HCT116 (cell line): ENCODE measurements at regions not wholly inside any gene's neighbourhood (a gene's known extent, or its start where the extent isn't known, plus 50 kb on each side); places are given as distances from the start of the nearest gene placed in this dataset.

Source experiments
- ATAC-seq: fragments of 200-7000 bp; cut with Tn5 transposase; 2 replicates; pipeline ENCODE4 v1.9.1; 2020; ENCODE audit warnings: mild to moderate bottlenecking, moderate library complexity
- BruUV-seq: library from RNA; stranded (reverse); fragments of 400-500 nt; replicated peaks from 2 replicates; lab custom pipeline; 2021; lab: Mats Ljungman, UMichigan
- CTCF ChIA-PET: fragments of 300-600 bp; sonication (Branson Sonifier 250); formaldehyde crosslinking; loops from one replicate; lab custom pipeline; 2021; ENCODE audit warnings: antibody characterized with exemption; lab: Charles Lee
- POLR2A ChIA-PET: fragments of 300-600, 350-600 bp; sonication (Branson Sonifier 250); formaldehyde crosslinking; loops from one replicate; lab custom pipeline; 2021; ENCODE audit warnings: antibody characterized with exemption; lab: Charles Lee
- RAD21 ChIA-PET, 2 experiments: fragments of 300-600 bp; sonication (Branson Sonifier 250); formaldehyde crosslinking; loops; one replicate each; lab custom pipeline; 2023; ENCODE audit warnings: low total read pairs in 2 of 2; ENCODE audit not compliant: uncharacterized antibody in 2 of 2, unreplicated experiment in 2 of 2, low non-redundant PET in 1 of 2; lab: Charles Lee
- DNase-seq: peaks from one replicate; pipeline ENCODE4 v3.0.0-alpha.2; 2010; ENCODE audit warnings: low read depth, low spot score
- H2AFZ ChIP-seq: fragments of 200-600 bp; shearing (Covaris generic), sonication (generic); 2 replicates; pipeline ENCODE4 v1.6.1; 2017; ENCODE audit warnings: low read depth, mixed run types, mixed read lengths, antibody characterized with exemption, low read length; ENCODE audit not compliant: poor library complexity, severe bottlenecking
- H3K27ac ChIP-seq: 2 replicates; pipeline ENCODE4 v1.5.1; 2012; ENCODE audit warnings: low read depth, low read length
- H3K27me3 ChIP-seq: fragments of 200-600 bp; sonication (generic); 2 replicates; pipeline ENCODE4 v1.6.1; 2016; ENCODE audit warnings: mixed run types, low read length, mixed read lengths; ENCODE audit not compliant: insufficient read depth
- H3K36me3 ChIP-seq, 2 experiments: fragments of 200-500 bp in 1 of 2; fragments of 200-600 bp in 1 of 2; sonication (Bioruptor generic) in 1 of 2; sonication (generic) in 1 of 2; 2 replicates each; pipeline versions ENCODE4 v1.5.1 to v1.6.1; 2014 to 2016; ENCODE audit warnings: low read length in 2 of 2, inconsistent platforms in 1 of 2, mixed read lengths in 1 of 2, mixed run types in 1 of 2; ENCODE audit not compliant: insufficient read depth in 2 of 2, control insufficient read depth in 1 of 2
- H3K4me1 ChIP-seq, 2 experiments: fragments of 200-600 bp in 1 of 2; sonication (generic) in 1 of 2; 2 replicates each; pipeline versions ENCODE4 v1.5.1 to v1.6.1; 2012 to 2017; ENCODE audit warnings: low read length in 2 of 2, inconsistent platforms in 1 of 2, mild to moderate bottlenecking in 1 of 2, mixed read lengths in 1 of 2, mixed run types in 1 of 2, moderate library complexity in 1 of 2; ENCODE audit not compliant: insufficient read depth in 2 of 2, control insufficient read depth in 1 of 2
- H3K4me2 ChIP-seq: fragments of 200-600 bp; sonication (generic); 2 replicates; pipeline ENCODE4 v1.6.1; 2017; ENCODE audit warnings: mixed run types, low read length, mixed read lengths
- H3K4me3 ChIP-seq, 2 experiments: fragments of 200-600 bp in 1 of 2; sonication (generic) in 1 of 2; replicated peaks in 1 of 2; 2 replicates each; pipeline ENCODE4 v1.5.1; 2011 to 2016; ENCODE audit warnings: low read length in 2 of 2, control low read depth in 1 of 2, low read depth in 1 of 2, mild to moderate bottlenecking in 1 of 2, mixed read lengths in 1 of 2, mixed run types in 1 of 2
- H3K79me2 ChIP-seq: fragments of 200-600 bp; sonication (generic); 2 replicates; pipeline ENCODE4 v1.6.1; 2017; ENCODE audit warnings: mild to moderate bottlenecking, mixed run types, low read length, moderate library complexity, mixed read lengths; ENCODE audit not compliant: insufficient read depth
- H3K9ac ChIP-seq: fragments of 200-600 bp; sonication (generic); 2 replicates; pipeline ENCODE4 v1.6.1; 2016; ENCODE audit warnings: low read length, mixed read lengths
- H3K9me2 ChIP-seq: fragments of 200-600 bp; sonication (generic), shearing (Covaris generic); 2 replicates; pipeline ENCODE4 v1.6.1; 2017; ENCODE audit warnings: mixed run types, mild to moderate bottlenecking, moderate library complexity; ENCODE audit not compliant: insufficient read depth
- H3K9me3 ChIP-seq, 2 experiments: fragments of 200-500 bp in 1 of 2; fragments of 200-600 bp in 1 of 2; sonication (Bioruptor generic) in 1 of 2; sonication (generic) in 1 of 2; 2 replicates each; pipeline ENCODE4 v1.6.1; 2014 to 2017; ENCODE audit warnings: low read length in 2 of 2, mixed read lengths in 2 of 2, inconsistent platforms in 1 of 2, low read depth in 1 of 2, mild to moderate bottlenecking in 1 of 2, mixed run types in 1 of 2, moderate library complexity in 1 of 2; ENCODE audit not compliant: control insufficient read depth in 1 of 2, insufficient read depth in 1 of 2
- H4K20me1 ChIP-seq: fragments of 200-600 bp; sonication (generic), shearing (Covaris generic); 2 replicates; pipeline ENCODE4 v1.6.1; 2017; ENCODE audit warnings: mixed run types, mild to moderate bottlenecking, moderate library complexity; ENCODE audit not compliant: insufficient read depth
- CBX3 ChIP-seq: IDR thresholded peaks from 2 replicates; pipeline ENCODE4 v1.6.1; 2012; ENCODE audit warnings: low read depth
- CEBPB ChIP-seq: IDR thresholded peaks from 2 replicates; pipeline ENCODE4 v1.6.1; 2012; ENCODE audit warnings: low read depth
- EGR1 ChIP-seq: IDR thresholded peaks from 2 replicates; pipeline ENCODE4 v1.6.1; 2012; ENCODE audit warnings: low read depth
- ELF1 ChIP-seq: IDR thresholded peaks from 2 replicates; pipeline ENCODE4 v1.6.1; 2012; ENCODE audit warnings: low read depth, borderline replicate concordance
- EZH2 ChIP-seq: fragments of 200-600 bp; sonication (generic); IDR thresholded peaks from 2 replicates; pipeline ENCODE4 v1.6.1; 2017; ENCODE audit warnings: antibody characterized with exemption, mixed run types
- EZH2phosphoT487 ChIP-seq: fragments of 200-600 bp; IDR thresholded peaks from 2 replicates; pipeline ENCODE4 v1.6.1; 2018; ENCODE audit warnings: antibody characterized with exemption, borderline replicate concordance
- FOSL1 ChIP-seq: IDR thresholded peaks from 2 replicates; pipeline ENCODE4 v1.6.1; 2012; ENCODE audit warnings: low read depth
- JUND ChIP-seq: IDR thresholded peaks from 2 replicates; pipeline ENCODE4 v1.6.1; 2012
- POLR2AphosphoS5 ChIP-seq: IDR thresholded peaks from 2 replicates; pipeline ENCODE4 v1.6.1; 2011; ENCODE audit warnings: mild to moderate bottlenecking, low read depth, low read length, moderate library complexity
- RAD21 ChIP-seq: IDR thresholded peaks from 2 replicates; pipeline ENCODE4 v1.6.1; 2012; ENCODE audit warnings: low read depth, mild to moderate bottlenecking
- SIN3A ChIP-seq: IDR thresholded peaks from 2 replicates; pipeline ENCODE4 v1.6.1; 2012; ENCODE audit warnings: low read depth
- YY1 ChIP-seq: IDR thresholded peaks from 2 replicates; pipeline ENCODE4 v1.6.1; 2011; ENCODE audit warnings: low read length, low read depth, moderate library complexity, mild to moderate bottlenecking; ENCODE audit not compliant: insufficient replicate concordance; ENCODE audit errors: extremely low read depth
- ZFX ChIP-seq: fragments of 450-650 bp; IDR thresholded peaks from 2 replicates; pipeline ENCODE4 v1.6.1; 2017
- intact Hi-C: fragments of 100-400 bp; cut with micrococcal nuclease; formaldehyde crosslinking; loops from 2 replicates; pipeline ENCODE4 v1.10.0; 2022
- TF ChIP-seq, protein P1 (sequence below): IDR thresholded peaks from 2 replicates; pipeline ENCODE4 v1.6.1; 2012
- TF ChIP-seq, protein P2 (sequence below), 3 experiments: fragments of 200-600 bp in 1 of 3; sonication (generic) in 1 of 3; IDR thresholded peaks in 2 of 3; conservative IDR thresholded peaks in 1 of 3; 2 replicates each; pipeline ENCODE4 v1.5.1; 2012 to 2017; ENCODE audit warnings: low read depth in 2 of 3, low read length in 2 of 3, antibody characterized with exemption in 1 of 3, borderline replicate concordance in 1 of 3, control low read depth in 1 of 3, mild to moderate bottlenecking in 1 of 3, mixed read lengths in 1 of 3, mixed run types in 1 of 3, moderate library complexity in 1 of 3; ENCODE audit not compliant: insufficient read depth in 1 of 3

GRCh38 chr15:39180030-39180429, 400.8 kb upstream of the THBS1 start:
- Histone ChIP-seq H3K4me3 (no peak overlapping the region), H3K4me2 (no peak overlapping the region), H3K9me2 (no peaks in the 10 kb centered on the region), H3K27ac (no peak overlapping the region), H3K79me2 (no peaks in the 10 kb centered on the region), H4K20me1 (no peaks in the 10 kb centered on the region), H3K36me3 (no peaks in the 10 kb centered on the region), H3K4me1 (no peaks in the 10 kb centered on the region), H3K27me3 (no peaks in the 10 kb centered on the region), H3K9ac (no peak overlapping the region), H2AFZ (no peak overlapping the region), H3K9me3 (no peaks in the 10 kb centered on the region)
- intact Hi-C loops, result no loop called here
- DNase-seq (no peak), ATAC-seq (no peak)
- TF ChIP-seq RAD21, result no peak
- TF ChIP-seq, protein P1, sequence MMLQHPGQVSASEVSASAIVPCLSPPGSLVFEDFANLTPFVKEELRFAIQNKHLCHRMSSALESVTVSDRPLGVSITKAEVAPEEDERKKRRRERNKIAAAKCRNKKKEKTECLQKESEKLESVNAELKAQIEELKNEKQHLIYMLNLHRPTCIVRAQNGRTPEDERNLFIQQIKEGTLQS, result no peak
- no peak for TF ChIP-seq YY1
- no peak for TF ChIP-seq ZFX
- TF ChIP-seq EZH2phosphoT487, result no peak
- TF ChIP-seq EZH2, result no peak
- TF ChIP-seq EGR1, result no peak
- ChIA-PET POLR2A (no interaction called here), CTCF (no interaction called here), RAD21 (no interaction called here)
- no TSS peak for BruUV-seq

GRCh38 chr15:39180483-39180933, 400.4 kb upstream of the THBS1 start:
- Histone ChIP-seq H3K36me3 (no peaks in the 10 kb centered on the region), H3K9ac (no peak overlapping the region), H3K27ac (no peak overlapping the region), H3K4me1 (no peaks in the 10 kb centered on the region), H3K4me2 (no peak overlapping the region), H4K20me1 (no peaks in the 10 kb centered on the region), H3K9me3 (no peaks in the 10 kb centered on the region), H3K9me2 (no peaks in the 10 kb centered on the region), H3K27me3 (no peaks in the 10 kb centered on the region), H3K4me3 (no peak overlapping the region), H2AFZ (no peak overlapping the region), H3K79me2 (no peaks in the 10 kb centered on the region)
- no TSS peak for BruUV-seq
- ChIA-PET POLR2A (no interaction called here), RAD21 (no interaction called here), CTCF (interaction anchor here (1.0 kb wide), 1 partner anchor 9 kb away, joined by 3 read pairs; no protein-coding TSS in a partner anchor)
- intact Hi-C loops, result no loop called here
- DNase-seq (no peak), ATAC-seq (no peak)
- no peak for TF ChIP-seq JUND
- TF ChIP-seq, protein P1, result no peak
- TF ChIP-seq, protein P2, sequence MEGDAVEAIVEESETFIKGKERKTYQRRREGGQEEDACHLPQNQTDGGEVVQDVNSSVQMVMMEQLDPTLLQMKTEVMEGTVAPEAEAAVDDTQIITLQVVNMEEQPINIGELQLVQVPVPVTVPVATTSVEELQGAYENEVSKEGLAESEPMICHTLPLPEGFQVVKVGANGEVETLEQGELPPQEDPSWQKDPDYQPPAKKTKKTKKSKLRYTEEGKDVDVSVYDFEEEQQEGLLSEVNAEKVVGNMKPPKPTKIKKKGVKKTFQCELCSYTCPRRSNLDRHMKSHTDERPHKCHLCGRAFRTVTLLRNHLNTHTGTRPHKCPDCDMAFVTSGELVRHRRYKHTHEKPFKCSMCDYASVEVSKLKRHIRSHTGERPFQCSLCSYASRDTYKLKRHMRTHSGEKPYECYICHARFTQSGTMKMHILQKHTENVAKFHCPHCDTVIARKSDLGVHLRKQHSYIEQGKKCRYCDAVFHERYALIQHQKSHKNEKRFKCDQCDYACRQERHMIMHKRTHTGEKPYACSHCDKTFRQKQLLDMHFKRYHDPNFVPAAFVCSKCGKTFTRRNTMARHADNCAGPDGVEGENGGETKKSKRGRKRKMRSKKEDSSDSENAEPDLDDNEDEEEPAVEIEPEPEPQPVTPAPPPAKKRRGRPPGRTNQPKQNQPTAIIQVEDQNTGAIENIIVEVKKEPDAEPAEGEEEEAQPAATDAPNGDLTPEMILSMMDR (IDR thresholded peaks at IDR 0.05 in 2 of 3, conservative IDR thresholded peaks at IDR 0.05 in 1 of 3; ENCODE audit: borderline replicate concordance in 1 of 3, insufficient read depth in 1 of 3, low read depth in 2 of 3, low read length in 2 of 3), result no peak
- TF ChIP-seq CEBPB, result no peak
- TF ChIP-seq SIN3A, result no peak
- TF ChIP-seq FOSL1, result no peak
- no peak for TF ChIP-seq ZFX
- no peak for TF ChIP-seq EGR1
- TF ChIP-seq YY1, result no peak
- no peak for TF ChIP-seq ELF1
- TF ChIP-seq POLR2AphosphoS5, result no peak
- no peak for TF ChIP-seq CBX3
